ENCODE measurements at regions not wholly inside any gene's neighbourhood (a gene's known extent, or its start where the extent isn't known, plus 50 kb on each side); places are given as distances from the start of the nearest gene placed in this dataset.

DNA sequence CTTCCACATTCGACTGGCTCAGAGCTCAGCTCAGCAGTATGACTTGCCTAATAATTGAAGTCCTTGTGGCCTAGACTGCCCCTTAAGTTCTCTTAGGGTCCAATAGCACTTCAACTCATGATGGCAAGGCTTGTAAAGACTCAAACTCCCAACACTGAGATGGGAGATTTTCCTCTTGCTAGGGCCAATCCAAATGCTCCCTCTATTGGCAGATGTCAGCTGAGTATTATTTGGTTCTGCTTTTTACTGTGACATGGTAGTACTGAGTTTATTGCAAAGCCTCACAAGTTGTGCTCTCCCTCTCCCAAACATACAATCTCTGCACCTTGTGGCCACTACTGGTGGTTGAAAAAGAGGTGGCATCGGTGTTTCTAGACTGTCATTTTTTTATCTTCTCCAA is 164.2 kb downstream of the ALG10 start:
- TF ChIP-seq EP300 (IDR thresholded peaks at IDR 0.05) = no peak
- TF ChIP-seq, protein P1, sequence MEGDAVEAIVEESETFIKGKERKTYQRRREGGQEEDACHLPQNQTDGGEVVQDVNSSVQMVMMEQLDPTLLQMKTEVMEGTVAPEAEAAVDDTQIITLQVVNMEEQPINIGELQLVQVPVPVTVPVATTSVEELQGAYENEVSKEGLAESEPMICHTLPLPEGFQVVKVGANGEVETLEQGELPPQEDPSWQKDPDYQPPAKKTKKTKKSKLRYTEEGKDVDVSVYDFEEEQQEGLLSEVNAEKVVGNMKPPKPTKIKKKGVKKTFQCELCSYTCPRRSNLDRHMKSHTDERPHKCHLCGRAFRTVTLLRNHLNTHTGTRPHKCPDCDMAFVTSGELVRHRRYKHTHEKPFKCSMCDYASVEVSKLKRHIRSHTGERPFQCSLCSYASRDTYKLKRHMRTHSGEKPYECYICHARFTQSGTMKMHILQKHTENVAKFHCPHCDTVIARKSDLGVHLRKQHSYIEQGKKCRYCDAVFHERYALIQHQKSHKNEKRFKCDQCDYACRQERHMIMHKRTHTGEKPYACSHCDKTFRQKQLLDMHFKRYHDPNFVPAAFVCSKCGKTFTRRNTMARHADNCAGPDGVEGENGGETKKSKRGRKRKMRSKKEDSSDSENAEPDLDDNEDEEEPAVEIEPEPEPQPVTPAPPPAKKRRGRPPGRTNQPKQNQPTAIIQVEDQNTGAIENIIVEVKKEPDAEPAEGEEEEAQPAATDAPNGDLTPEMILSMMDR (IDR thresholded peaks at IDR 0.05) = no peak
